Medulla oblongata (tissue), 1 donor: ENCODE measurements at regions not wholly inside any gene's neighbourhood (a gene's known extent, or its start where the extent isn't known, plus 50 kb on each side); places are given as distances from the start of the nearest gene placed in this dataset.
"Not testable (repeated sequence)": the region's sequence is repeated elsewhere in the genome, so short reads cannot be mapped to it uniquely, and the experiment has no call there.

Experiments used
- DNase-seq: peaks from one replicate; pipeline ENCODE4 v3.0.0-alpha.2; 2015; ENCODE audit errors: extremely low spot score

DNA sequence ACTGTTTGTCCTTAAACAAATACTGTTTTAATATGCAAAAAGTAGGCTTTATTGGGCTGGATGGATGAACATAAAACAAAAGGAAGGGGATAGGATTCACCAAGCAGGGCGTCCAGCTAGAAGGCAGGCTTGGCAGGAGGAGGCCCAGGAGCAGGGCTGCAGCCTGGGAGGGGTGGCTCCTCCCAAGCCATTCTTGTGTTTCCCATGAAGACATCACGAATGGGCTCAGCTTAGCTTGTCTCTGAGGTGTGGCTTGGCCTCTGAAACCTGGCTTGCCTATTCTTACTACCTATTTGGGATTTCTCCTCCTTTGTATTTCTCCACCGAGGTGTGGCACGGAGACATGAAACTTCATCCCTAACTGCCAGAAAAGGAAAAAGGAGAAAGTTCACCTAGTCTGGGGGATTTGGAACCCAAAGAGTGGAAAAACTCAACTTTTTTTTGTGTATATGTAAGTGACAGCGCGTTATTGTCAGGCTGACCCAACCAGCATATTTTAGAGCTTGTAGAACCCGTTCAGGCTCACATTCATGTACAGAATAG is 481.9 kb upstream of the SPRED2 start:
- DNase-seq = no peak

DNA sequence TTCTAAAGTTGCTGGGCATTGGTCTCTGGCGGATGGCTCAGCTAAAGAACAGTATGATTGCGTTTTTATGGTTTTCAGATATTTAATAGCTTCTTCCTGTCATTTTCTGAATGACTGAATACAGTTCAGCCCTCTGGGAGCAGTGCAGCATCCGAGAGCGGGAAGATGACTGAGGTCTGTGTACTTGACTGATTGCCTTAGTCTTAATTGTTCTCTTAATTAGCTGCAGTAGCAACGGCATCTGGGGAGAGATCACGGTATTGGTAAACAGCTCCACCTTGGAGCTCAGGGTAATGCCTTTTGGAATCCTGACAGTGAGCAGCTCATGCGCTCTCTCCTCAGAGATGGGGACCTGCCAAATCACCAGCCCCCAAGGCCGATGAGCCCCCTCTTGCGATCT is 481.4 kb upstream of the SPRED2 start:
- DNase-seq = no peak

DNA sequence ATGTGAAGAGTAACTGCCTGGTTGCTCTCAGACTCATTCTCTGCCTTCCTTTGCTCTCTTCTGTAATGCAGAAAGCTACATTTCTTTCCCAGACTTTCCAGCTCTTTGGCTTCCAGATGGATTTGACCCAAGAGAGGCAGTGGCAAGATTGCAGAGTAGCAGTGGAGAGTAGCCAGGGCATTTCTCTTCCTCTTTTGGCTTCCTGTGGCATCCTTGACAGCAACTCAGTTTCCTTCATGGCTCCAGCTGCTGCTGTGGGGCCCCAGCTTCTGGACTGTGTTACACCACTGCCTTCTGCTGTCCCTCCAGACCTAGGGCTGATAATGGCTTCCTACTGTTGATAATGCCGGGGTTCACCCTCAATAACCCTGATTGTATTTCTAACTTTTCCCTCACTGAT is 469.4 kb upstream of the SPRED2 start:
- DNase-seq = peak; percentile 74

DNA sequence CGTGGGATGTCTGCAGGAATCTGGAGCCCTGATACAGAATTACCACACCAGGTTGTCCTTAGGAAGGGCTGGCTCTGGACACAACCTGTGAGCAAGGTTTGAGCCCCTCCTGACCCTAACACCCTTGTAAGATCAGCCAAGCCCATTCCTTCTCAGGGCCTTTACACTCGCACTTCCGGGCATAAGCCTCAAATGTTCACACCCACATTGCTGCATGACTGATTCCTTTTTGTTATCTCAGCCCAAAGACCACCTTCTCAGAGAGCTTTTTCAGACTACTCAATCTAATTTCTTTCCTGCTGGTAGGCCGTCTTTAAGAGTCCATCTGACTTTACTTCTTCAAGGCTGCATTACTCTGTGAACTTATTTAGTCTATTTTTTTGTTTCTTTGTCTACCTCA is 464.0 kb upstream of the SPRED2 start:
- DNase-seq = no peak

DNA sequence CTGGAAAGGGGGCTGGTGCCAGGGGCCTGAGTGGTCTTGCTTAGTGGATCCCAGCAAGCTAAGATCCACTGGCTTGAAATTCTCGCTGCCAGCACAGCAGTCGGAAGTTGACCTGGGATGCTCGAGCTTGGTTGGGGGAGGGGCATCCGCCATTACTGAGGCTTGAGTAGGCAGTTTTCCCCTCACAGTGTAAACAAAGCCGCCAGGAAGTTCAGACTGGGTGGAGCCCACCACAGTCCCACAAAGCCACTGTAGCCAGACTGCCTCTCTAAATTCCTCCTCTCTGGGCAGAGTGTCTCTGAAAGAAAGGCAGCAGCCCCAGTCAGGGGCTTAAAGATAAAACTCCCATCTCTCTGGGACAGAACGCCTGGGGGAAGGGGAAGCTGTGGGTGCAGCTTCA is 457.7 kb upstream of the SPRED2 start:
- not testable (repeated sequence) for DNase-seq

DNA sequence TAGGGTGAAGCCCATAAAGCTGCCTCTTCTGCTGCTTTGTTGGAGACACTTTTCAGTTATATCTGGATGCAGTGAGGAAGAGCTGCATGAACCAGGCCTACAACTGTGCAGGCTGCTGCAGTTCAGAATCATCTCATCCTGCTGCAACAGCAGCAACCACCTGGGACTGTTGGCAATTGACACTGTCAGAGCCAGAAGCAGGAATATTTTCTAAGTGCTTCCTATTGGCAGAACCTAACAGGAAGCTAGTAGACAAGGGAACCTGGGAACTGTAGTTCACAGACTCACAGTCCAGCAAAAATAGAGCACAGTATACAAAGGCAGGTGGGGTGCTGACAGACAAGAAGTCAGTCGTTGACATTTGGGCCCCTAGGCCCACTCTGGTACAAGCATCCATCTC is 452.9 kb upstream of the SPRED2 start:
- DNase-seq = no peak

DNA sequence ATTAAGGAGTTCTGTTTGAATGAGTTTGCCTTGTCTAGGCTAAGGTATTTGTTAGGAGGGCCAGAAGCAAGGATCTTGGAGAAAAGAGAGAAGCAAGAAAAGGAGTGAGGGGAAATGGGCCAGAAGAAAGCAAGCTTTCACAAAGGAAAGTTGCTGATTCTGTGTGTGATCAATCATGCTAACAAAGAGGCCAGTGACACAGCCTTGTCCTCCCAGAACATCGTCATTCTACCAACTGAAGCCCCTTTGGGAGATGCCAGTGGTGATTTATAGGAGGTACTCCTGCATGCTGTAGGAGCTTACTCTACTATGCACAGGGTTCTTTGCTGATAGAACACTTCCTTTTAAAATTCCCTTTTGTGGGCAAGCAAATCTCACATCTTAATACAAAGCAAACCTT is 449.2 kb upstream of the SPRED2 start:
- no peak for DNase-seq

DNA sequence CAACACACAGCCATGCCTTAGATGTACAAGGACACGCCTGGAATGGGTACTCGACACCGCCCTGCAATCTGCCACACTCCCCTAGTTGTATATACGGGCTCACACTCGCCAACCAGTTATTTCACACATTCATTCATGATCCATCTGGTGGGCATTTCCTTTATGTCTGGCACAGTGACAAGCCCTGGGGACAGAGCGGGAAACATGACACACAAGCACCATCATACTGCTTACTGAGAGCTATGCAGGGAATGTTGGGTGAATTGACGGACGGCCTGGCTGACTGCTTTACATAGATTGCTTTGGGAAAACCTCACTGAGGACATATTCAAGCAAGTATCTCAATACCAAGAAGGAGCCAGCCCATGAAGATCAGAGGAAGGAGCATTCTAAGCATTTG is 448.0 kb upstream of the SPRED2 start:
- DNase-seq = no peak

DNA sequence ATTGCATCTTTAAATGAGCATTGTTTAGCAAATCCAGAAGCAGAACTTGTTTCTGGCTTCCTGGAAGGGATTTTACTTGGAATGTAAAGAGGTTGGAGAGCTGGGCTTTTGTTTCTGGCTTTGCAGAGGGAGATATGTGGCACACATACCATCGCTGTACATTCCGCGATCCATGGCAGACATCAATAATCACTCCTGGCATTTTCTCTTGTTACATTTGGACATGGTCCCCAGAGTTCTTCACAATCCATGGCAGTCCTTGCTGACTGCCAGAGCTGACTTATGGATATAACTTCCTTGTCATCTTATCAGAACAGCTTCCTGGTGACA is 445.6 kb upstream of the SPRED2 start:
- DNase-seq = no peak

DNA sequence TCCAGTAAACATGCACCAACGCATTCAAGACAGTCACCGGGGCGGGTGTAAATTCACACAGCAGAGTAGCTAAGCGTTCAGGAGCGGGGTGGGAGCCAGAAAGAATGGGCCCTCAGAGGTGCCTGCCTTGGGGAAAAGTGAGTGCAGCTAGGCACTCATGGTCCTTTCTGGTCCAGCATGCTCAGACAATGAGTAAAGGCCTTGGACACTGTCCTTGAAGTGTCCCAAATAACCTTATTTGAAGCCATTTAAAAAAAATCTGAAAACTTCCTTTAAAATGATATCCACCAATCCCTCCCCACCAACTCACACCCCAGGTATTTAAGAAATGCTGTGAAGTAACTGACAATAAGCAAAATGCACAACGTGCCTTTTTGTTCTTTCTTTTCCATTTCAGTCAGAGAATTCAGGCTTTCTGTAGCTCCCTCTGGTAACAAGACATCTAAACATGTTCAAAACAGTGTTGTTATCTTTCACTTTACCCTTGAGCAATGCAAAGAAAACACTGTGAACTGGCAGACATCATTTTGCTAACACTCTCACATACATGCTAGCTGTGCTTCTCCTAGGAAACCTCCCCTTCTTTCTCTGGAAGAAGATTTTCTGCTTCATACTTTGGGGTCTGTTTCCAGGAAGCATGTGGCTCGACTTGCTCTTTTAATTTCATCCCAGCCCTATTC is 445.1 kb upstream of the SPRED2 start:
- DNase-seq = no peak

DNA sequence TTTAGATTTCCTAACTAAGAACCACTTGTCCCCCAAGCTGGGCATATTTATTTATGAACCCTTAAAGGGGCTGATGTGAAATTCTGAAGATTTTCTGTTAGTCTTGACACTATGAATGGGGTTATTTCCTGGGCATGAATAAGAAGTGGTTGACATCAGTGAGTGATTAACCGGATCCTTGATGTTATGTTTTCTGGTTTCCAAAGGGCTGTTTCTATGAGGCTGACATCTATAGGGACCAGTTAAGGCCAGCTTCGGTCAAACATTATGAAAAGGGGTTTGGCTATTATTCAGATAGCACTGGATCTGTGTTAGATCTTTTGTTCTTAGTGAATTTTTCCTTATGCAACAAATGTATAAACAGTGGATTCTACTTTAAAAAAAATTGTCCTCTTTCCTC is 443.7 kb upstream of the SPRED2 start:
- DNase-seq = no peak

DNA sequence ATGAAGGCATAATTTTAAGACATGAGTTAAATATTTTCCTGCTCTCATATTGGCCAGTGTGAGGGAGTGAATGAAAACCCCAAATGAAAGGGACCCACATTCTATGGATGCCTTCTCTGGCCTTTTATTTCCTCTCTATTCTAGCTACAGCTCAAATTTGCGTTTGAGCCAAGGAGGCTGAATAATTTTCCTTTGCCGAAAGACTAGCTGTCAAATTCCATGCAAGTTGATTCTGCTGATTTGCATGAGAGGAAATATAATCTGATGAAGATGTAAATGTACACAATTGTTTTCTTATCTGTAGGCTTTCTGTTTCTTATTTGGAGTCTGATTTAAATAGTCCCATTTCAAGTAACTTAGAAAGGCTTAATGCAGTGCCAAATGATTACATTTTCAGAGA is 438.4 kb upstream of the SPRED2 start:
- no peak for DNase-seq

DNA sequence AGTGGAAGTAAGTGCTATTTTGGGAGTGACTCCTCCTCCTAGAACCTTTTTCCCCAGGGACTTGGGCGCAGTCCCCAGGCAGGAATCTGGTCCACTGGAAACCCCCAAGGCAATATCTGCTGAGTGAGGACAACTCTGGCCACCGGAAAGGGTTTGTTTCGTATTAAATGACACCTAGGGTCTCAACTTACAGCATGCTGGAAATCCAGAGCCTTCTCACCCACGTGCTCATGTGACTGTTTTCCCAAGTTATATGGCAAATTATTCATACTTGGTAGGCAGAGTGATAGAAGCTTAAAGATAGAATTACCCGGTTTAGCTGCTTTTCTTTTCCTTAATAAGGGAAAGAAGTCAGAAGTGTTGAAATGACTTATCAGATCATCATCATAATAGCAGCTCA is 436.9 kb upstream of the SPRED2 start:
- no peak for DNase-seq

DNA sequence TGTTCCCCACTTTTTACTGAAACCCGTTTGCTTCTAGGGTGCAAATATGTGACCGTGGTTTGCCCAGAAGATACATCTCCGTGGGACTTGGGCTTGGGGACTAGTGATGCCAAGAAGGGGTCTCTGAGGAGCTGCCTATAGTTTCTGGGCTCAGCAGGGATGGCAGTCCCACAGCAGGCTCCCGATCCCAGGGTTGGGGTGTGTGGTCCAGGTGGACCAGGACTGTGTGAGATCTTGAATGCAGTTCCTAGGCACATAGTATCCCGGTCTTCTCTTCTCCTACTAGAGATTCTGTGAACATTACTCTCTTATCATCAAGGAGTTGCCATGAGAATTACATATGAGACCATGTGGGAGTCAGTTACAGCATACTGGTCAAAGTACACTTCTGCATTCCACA is 435.8 kb upstream of the SPRED2 start:
- no peak for DNase-seq

DNA sequence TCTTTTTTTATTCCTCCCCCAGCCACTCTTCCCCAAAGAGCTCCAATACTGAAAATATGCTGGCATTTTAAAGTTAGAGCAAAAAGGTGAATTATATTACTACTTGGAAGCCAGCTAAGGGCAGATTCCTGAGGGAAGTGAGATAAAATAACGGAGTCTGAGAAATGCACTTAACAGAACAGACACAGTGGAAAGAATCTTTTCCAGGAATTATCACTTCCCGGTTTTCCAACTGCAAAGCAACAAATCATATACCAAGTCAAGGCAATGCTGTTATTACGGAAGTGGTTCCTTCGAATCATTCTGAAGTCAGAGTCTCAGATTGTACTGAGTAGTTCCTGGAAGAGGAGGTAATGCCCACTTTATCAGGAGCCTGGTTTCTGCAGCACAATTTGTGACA is 435.0 kb upstream of the SPRED2 start:
- no peak for DNase-seq

DNA sequence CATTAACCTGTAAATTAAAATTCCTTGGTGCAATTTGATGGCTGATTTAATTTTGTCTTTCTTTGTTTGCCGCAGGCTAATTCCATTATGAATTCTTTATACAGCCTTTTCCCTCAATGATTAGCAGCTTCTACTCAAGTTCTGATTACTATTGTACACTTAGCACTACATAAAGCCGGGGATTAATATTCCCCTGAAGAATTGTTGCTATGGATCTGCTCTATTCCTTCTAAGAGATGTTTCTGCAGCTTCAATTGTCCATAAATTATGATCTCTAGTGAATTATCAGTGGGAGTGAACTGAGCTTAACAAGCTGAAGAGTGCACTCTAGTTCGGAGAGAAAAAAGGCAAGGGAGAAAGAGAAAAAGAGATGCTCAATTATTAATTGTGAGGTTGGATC is 433.7 kb upstream of the SPRED2 start:
- no peak for DNase-seq

DNA sequence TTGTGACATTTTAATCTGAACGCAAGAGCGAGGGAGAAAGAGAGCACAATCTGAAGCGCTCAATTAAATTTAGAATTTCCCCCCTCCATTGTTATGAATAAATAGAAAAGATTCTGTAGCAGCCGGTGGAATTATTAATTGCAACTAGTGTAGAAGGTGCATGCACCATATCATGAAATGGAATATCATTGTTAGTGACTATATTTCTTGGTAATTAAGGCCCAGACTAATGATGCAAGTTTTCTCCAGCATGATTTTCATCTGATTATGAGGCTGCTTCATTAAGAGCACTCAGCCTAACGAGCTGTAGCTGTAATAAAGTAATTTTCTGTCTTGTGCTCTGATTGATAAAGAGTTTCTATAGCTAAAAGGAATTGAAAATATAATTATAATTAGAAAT is 432.2 kb upstream of the SPRED2 start:
- no peak for DNase-seq

DNA sequence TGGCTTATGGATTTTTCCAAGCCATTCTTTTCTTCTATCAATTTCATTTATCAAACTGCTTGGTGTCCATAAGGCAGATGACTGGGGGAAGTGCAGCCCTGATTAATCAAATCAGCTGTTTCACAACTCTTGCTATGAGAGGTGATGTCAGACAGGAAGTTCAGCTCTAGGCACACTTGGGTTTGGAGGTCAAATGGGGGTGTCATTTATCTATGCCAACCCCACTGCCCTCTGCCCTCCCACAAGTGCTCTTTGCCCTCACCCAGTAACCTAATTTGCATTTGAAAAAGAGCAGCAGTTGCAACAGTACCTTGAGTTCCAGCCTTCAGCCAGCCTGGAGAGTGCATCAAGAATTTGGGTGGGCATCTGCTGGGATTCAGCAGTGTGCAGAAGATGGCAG is 431.3 kb upstream of the SPRED2 start:
- DNase-seq = no peak

DNA sequence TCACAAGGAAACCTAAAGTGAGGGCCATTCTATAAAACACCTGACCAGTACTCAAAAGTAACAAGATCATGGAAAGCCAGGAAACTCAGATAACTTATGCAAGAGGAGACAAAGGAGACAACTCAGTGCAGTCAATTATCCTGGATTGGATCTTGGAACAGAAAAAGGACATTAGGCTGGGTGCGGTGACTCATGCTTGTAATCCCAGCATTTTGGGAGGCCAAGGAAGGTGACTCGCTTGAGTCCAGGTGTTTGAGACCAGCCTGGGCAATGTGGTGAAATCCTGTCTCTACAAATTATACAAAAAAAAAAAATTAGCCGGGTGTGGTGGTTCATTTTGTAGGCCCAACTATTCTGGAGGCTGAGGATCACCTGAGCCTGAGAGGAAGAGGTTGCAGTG is 424.5 kb upstream of the SPRED2 start:
- DNase-seq = no peak

DNA sequence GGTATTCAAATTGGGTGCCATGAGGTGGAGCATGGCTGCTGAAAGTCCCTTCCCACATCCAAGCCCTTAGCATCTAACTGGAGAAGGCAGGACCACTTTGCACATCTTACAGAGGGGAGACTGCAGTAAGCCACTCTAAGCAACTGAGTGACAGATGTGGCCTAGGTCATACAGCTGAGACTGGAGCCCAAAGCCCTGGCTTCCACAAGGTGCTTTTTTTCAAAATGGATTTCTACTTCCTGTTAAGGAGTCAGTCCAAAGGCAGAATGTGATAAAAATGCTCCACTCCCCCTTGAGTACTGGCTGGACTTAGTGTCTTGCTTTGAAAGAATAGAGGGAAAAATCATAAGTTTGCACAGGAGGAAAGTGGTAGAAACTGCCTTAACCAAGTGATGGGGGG is 424.0 kb upstream of the SPRED2 start:
- no peak for DNase-seq

DNA sequence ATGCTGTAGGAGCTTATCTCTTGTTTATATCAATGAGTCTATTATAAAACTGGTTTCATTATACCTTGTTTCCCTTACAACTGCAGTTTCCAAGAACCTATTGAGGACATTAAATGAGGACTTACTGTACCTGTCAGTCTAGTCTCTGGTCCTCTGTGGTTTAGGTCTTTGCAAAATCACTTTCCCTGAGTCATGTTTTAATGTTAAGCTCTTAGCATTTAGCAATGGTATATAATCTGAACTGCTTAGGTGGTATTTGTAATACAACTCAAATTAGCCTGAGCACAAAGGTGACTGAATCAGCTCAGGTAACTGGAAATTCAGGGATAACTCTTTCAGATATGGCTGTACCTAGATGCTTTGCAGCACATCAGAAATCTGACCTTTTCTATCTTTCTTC is 418.3 kb upstream of the SPRED2 start:
- DNase-seq = no peak

DNA sequence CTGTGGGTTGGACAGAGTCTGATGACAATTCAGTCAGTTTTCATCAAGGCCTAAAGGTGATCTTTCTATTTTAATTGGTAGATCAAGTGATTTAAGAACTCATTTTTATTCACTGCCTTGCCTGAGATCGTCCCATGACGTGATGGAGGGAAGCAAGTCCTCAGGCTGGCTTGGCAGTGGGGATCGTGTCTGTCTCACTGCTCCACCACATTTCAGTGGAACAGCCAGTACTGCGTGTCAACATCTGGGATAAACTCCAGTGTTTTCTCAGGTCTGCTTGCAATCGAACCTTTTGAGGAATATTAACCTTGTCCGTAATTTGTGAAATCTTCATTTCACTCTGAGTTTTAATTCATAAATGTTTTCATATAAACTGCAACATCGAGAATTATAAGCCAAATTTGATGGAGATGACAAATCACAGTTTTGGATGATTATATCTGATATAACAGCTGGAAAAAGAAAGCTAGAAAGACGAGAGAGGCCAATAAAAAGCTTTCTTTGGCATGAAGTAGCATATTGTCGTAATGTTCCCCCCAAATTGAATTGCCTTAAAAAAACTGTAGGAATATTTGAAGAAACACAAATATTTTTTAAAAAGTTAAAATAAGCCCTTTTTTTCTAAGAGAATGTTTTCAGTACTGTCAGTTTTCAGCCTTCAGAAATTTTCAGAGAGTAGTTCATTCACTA is 414.7 kb upstream of the SPRED2 start:
- no peak for DNase-seq

DNA sequence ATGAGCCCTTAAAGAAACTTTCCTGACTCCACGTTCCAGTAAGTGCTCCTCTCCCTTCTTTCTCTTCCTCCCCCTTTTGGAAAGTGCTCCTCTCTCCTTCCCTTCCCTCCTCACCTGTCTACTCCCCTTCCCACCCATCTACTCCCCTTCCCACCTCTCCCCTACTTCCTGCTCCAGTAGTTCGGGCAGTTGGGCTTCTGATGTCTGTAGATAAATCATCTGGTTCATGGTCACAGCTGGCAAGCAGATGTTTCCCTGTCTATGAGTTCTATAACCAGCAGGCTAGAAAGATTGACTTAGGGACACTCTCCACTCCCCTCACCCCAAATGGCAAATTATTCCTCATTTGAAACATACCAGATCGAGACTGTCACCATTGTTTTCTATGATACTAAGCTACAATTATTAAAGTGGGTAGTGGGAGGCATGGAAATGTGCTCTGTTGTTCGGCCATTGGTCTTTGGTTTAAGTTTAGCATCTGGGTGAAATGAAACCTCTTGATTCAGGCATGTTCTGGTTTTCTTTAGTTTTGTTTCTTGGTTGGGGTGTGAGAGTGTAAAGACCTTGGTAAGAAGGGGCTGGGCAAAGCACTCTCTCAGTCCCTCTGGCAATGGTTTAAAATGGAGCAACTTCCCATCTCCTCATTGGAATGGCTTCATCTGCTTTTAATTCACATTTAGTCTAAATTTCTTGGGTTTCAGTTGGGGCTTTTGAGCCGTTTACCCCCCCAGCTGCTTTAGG is 413.2 kb upstream of the SPRED2 start:
- DNase-seq = no peak
